ENCODE measurements at regions not wholly inside any gene's neighbourhood (a gene's known extent, or its start where the extent isn't known, plus 50 kb on each side); places are given as distances from the start of the nearest gene placed in this dataset.
"Not testable (repeated sequence)": the region's sequence is repeated elsewhere in the genome, so short reads cannot be mapped to it uniquely, and the experiment has no call there.

- no peak for TF ChIP-seq CTCF (IDR thresholded peaks at IDR 0.05; ENCODE audit: low read depth, low read length, missing control alignments)
- no peak overlapping the region for H3K4me3 ChIP-seq (ENCODE audit: low read depth, low read length)
- in situ Hi-C loops (cut with HindIII; ENCODE audit: low sequenced_read_pairs) = no loop called here
- no peak for DNase-seq (ENCODE audit: low read depth)
These were observed 55.8 kb downstream of the DOP1B start for GRCh38 chr21:36212513-36212780.

GRCh38 chr21:36214561-36214960 is 57.9 kb downstream of the DOP1B start:
- TF ChIP-seq CTCF (IDR thresholded peaks at IDR 0.05; ENCODE audit: low read depth, low read length, missing control alignments) = no peak
- in situ Hi-C loops (cut with HindIII; ENCODE audit: low sequenced_read_pairs) = no loop called here
- no peak for DNase-seq (ENCODE audit: low read depth)
- no peak overlapping the region for H3K4me3 ChIP-seq (ENCODE audit: low read depth, low read length)

- in situ Hi-C loops (cut with HindIII; ENCODE audit: low sequenced_read_pairs) = loop anchor here (5.0 kb wide), 1 partner anchor 45 kb away; no protein-coding TSS in a partner anchor
- TF ChIP-seq CTCF (IDR thresholded peaks at IDR 0.05; ENCODE audit: low read depth, low read length, missing control alignments) = no peak
- no peak for DNase-seq (ENCODE audit: low read depth)
- H3K4me3 ChIP-seq (ENCODE audit: low read depth, low read length) = no peak overlapping the region
These were observed 61.1 kb downstream of the DOP1B start for GRCh38 chr21:36217743-36218142.

GRCh38 chr21:36218691-36219090 is 62.1 kb downstream of the DOP1B start:
- TF ChIP-seq CTCF (IDR thresholded peaks at IDR 0.05; ENCODE audit: low read depth, low read length, missing control alignments) = no peak
- DNase-seq (ENCODE audit: low read depth) = no peak
- in situ Hi-C loops (cut with HindIII; ENCODE audit: low sequenced_read_pairs) = loop anchor here (5.0 kb wide), 1 partner anchor 44 kb away; no protein-coding TSS in a partner anchor
- no peak overlapping the region for H3K4me3 ChIP-seq (ENCODE audit: low read depth, low read length)

GRCh38 chr21:36223451-36223850 is 66.8 kb downstream of the DOP1B start:
- in situ Hi-C loops (cut with HindIII; ENCODE audit: low sequenced_read_pairs) = no loop called here
- TF ChIP-seq CTCF (IDR thresholded peaks at IDR 0.05; ENCODE audit: low read depth, low read length, missing control alignments) = no peak
- no peak overlapping the region for H3K4me3 ChIP-seq (ENCODE audit: low read depth, low read length)
- DNase-seq (ENCODE audit: low read depth) = no peak

- in situ Hi-C loops (cut with HindIII; ENCODE audit: low sequenced_read_pairs) = no loop called here
- H3K4me3 ChIP-seq (ENCODE audit: low read depth, low read length) = no peak overlapping the region
- no peak for DNase-seq (ENCODE audit: low read depth)
- no peak for TF ChIP-seq CTCF (IDR thresholded peaks at IDR 0.05; ENCODE audit: low read depth, low read length, missing control alignments)
These were observed 72.6 kb downstream of the DOP1B start for GRCh38 chr21:36229181-36229580.

GRCh38 chr21:36231444-36231843 is 74.8 kb downstream of the DOP1B start:
- H3K4me3 ChIP-seq (ENCODE audit: low read depth, low read length); DNase-seq (ENCODE audit: low read depth); in situ Hi-C loops (cut with HindIII; ENCODE audit: low sequenced_read_pairs): not testable (repeated sequence)
